ENCODE measurements at regions not wholly inside any gene's neighbourhood (a gene's known extent, or its start where the extent isn't known, plus 50 kb on each side); places are given as distances from the start of the nearest gene placed in this dataset.

DNA sequence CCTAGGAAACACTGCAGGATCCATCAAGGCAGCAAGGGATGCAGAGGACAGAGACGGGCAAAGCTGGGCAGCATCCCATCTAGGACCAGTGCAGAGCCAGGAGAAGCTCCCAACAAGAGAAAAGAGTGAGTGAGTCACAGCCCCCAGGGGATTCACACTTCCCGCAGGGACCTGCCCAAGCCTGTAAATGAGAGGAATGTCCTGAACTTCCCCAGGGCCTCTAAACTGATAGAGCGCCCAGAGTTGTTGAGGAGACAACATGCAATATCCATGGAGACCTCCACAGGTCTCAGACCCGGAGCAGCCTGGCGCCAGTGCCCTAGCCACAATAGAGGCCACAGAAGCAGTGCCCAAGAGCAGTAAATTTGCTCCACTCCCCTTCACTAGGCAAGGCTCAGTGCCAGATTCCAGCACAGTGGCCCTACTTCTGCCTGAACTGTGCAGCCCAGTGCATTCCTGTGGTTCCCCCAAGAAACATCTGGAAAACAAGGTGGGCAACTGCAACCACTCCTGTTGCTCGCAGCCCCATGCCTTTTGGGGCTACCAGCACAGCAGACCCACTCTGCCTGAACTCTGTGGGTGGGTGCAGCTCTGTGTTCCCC is 567.5 kb downstream of the POM121L12 start:
- TF ChIP-seq CTCF (IDR thresholded peaks at IDR 0.05; ENCODE audit: low read length): no peak
- TF ChIP-seq EZH2 (optimal IDR thresholded peaks at IDR 0.05; ENCODE audit: low read depth, low read length): no peak
- TF ChIP-seq EZH2phosphoT487 (IDR thresholded peaks at IDR 0.05; ENCODE audit: low read length): no peak

Measured in MM.1S (cell line).